ENCODE measurements at regions not wholly inside any gene's neighbourhood (a gene's known extent, or its start where the extent isn't known, plus 50 kb on each side); places are given as distances from the start of the nearest gene placed in this dataset.

DNA sequence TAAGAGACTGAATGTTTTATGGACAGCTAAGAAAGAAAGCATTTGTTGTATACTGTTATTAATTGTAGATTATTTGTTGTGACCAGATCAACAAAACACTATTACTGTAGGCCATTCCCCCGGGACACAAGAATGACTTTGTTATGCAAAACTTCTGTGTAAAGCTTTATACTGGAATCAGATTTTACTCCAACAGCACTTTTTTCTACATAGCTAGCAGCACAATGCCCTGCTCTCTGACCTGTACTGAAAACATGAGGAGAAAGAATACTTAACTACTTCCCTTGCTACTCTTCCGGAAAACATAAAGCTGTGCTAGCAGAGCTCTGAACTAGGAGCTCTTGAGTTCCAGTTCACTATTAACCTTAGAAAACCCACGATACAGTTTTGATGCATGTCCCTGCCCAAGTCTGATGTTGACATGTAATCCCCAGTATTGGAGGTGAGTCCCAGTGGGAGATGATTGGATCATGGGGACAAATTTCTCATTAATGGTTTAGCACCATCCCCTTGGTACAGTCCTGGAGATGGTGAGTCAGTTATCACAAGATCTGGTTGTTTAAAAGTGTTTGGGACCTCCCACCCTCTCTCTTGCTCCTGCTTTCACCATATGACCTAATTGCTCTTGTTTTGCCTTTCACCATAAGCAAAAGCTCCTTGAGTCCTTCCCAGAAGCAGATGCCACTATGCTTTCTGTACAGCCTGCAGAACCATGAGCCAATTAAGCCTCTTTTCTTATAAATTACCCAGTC is 601.1 kb upstream of the PIK3C3 start:
- no peaks in the 10 kb centered on the region for H3K4me1 ChIP-seq
- DNase-seq: no peak
- 64% methylated on average over 3 of the region's 3 CpGs for WGBS (ENCODE audit: insufficient coverage, low coverage, low lambda C conversion rate, missing lambda C conversion rate)
- no peak overlapping the region for H3K4me3 ChIP-seq
- no peaks in the 10 kb centered on the region for H3K36me3 ChIP-seq
- intact Hi-C loops (cut with DNase I): no loop called here
- H3K27ac ChIP-seq: no peak overlapping the region
- no peaks in the 10 kb centered on the region for H3K27me3 ChIP-seq
- TF ChIP-seq POLR2A (IDR thresholded peaks at IDR 0.05): no peak
- TF ChIP-seq, protein P1, sequence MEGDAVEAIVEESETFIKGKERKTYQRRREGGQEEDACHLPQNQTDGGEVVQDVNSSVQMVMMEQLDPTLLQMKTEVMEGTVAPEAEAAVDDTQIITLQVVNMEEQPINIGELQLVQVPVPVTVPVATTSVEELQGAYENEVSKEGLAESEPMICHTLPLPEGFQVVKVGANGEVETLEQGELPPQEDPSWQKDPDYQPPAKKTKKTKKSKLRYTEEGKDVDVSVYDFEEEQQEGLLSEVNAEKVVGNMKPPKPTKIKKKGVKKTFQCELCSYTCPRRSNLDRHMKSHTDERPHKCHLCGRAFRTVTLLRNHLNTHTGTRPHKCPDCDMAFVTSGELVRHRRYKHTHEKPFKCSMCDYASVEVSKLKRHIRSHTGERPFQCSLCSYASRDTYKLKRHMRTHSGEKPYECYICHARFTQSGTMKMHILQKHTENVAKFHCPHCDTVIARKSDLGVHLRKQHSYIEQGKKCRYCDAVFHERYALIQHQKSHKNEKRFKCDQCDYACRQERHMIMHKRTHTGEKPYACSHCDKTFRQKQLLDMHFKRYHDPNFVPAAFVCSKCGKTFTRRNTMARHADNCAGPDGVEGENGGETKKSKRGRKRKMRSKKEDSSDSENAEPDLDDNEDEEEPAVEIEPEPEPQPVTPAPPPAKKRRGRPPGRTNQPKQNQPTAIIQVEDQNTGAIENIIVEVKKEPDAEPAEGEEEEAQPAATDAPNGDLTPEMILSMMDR (IDR thresholded peaks at IDR 0.05): no peak
- ATAC-seq: no peak
- no peaks in the 10 kb centered on the region for H3K9me3 ChIP-seq

DNA sequence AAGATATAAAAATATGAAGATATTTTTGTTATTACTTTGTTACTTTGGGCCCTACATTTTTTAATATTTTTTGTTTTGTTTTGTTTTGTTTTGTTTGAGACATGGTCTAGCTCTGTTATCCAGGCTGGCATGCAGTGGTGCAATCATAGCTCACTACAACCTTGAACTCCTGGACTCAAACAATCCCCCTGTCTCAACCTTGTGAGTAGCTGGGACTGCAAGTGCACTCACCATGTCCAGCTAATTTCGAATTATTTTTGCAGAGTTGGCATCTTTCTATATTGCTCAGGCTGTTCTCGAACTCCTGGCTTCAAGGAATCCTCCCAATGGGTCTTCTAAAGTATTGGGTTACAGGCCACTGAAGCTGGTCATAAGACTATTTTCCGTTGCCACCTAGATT is 603.6 kb upstream of the PIK3C3 start:
- ATAC-seq: no peak
- no peaks in the 10 kb centered on the region for H3K36me3 ChIP-seq
- TF ChIP-seq, protein P1 (IDR thresholded peaks at IDR 0.05): no peak
- no peak for TF ChIP-seq POLR2A (IDR thresholded peaks at IDR 0.05)

DNA sequence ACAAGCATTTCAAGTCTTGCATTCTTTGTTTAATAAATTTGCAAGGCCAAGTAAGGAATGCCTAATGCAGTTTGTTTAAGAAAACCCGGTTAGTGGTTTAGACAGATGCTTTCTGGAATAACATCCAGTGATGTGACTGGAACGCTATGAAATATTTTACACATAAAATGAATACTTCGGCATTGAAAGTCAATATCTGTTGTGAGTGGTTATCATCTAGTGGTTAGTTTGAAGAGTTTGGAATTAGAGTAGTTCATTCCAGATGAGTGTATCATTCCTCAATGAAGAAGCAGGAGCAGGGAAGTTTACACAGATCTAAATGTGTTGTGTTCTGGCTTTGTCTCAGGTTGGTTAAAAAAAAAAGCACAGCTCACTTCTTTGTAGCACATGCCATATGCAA is 608.0 kb upstream of the PIK3C3 start:
- ATAC-seq (no peak), DNase-seq (no peak)
- Histone ChIP-seq H3K4me3 (no peak overlapping the region), H3K36me3 (no peaks in the 10 kb centered on the region), H3K4me1 (no peaks in the 10 kb centered on the region), H3K9me3 (no peaks in the 10 kb centered on the region), H3K27ac (no peak overlapping the region), H3K27me3 (no peaks in the 10 kb centered on the region)
- 87% methylated on average over 3 of the region's 3 CpGs for WGBS (ENCODE audit: insufficient coverage, low coverage, low lambda C conversion rate, missing lambda C conversion rate)
- no peak for TF ChIP-seq POLR2A (IDR thresholded peaks at IDR 0.05)
- TF ChIP-seq, protein P1 (IDR thresholded peaks at IDR 0.05): no peak
- intact Hi-C loops (cut with DNase I): no loop called here

More for the DNA sequence above, 603.6 kb upstream of the PIK3C3 start:
- Histone ChIP-seq H3K27me3 (no peaks in the 10 kb centered on the region), H3K27ac (no peak overlapping the region), H3K4me3 (no peak overlapping the region), H3K4me1 (no peaks in the 10 kb centered on the region), H3K9me3 (no peaks in the 10 kb centered on the region)
- intact Hi-C loops (cut with DNase I): no loop called here
- DNase-seq: no peak
- WGBS (ENCODE audit: insufficient coverage, low coverage, low lambda C conversion rate, missing lambda C conversion rate): 27% methylated on average over 3 of the region's 3 CpGs

DNA sequence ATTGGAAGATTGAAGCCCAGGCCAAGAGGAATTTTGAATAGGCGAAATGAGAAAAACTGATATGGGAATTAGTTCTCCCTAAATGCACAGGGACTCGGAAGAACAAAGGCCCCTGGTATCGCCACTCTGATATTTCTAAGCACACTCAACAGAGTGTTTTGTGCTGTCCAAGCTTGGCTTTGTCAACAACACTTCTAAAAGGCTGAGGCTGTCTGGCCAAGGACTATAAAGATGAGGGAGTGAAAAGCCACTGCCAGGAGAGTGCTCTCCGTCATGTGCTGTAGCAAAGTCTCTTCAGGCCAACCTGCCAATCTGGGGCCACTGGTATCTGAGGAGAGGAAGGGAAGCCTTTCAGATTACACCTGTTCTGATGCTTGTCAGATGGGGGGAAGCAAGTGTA is 611.2 kb upstream of the PIK3C3 start:
- intact Hi-C loops (cut with DNase I): no loop called here
- TF ChIP-seq POLR2A (IDR thresholded peaks at IDR 0.05): no peak
- TF ChIP-seq, protein P1 (IDR thresholded peaks at IDR 0.05): no peak
- H3K36me3 ChIP-seq: no peaks in the 10 kb centered on the region
- no peak overlapping the region for H3K27ac ChIP-seq
- no peak overlapping the region for H3K4me3 ChIP-seq
- no peaks in the 10 kb centered on the region for H3K4me1 ChIP-seq
- ATAC-seq: no peak
- H3K9me3 ChIP-seq: no peaks in the 10 kb centered on the region
- H3K27me3 ChIP-seq: no peaks in the 10 kb centered on the region
- no peak for DNase-seq
- 56% methylated on average over 2 of the region's 4 CpGs for WGBS (ENCODE audit: insufficient coverage, low coverage, low lambda C conversion rate, missing lambda C conversion rate)
